Keratinocyte (primary cell): ENCODE measurements at regions not wholly inside any gene's neighbourhood (a gene's known extent, or its start where the extent isn't known, plus 50 kb on each side); places are given as distances from the start of the nearest gene placed in this dataset.

ENCODE experiments used
- DNase-seq: peaks from one replicate; pipeline ENCODE4 v3.0.0-alpha.2; 2011; ENCODE audit warnings: low read depth, missing footprints, low spot score
- FAIRE-seq: peaks from 2 replicates; lab custom pipeline; 2011; peaks lifted over from hg19 to GRCh38; lab: Jason Lieb, UNC
- H2AFZ ChIP-seq: 2 replicates; pipeline ENCODE4 v1.6.0; 2012; ENCODE audit warnings: low read length, control low read depth, inconsistent platforms; ENCODE audit not compliant: control insufficient read depth
- H3K27ac ChIP-seq: 2 replicates; pipeline ENCODE4 v1.5.1; 2011; ENCODE audit warnings: low read length; ENCODE audit not compliant: control insufficient read depth, insufficient read depth
- H3K27me3 ChIP-seq: 3 replicates; pipeline ENCODE4 v1.6.0; 2011; ENCODE audit warnings: low read length; ENCODE audit not compliant: control insufficient read depth, insufficient read depth; ENCODE audit errors: extremely low read depth
- H3K36me3 ChIP-seq, 2 experiments: 2 replicates in 1 of 2; 3 replicates in 1 of 2; pipeline ENCODE4 v1.5.1; 2011; ENCODE audit warnings: low read length in 2 of 2, mild to moderate bottlenecking in 1 of 2; ENCODE audit not compliant: control insufficient read depth in 2 of 2, insufficient read depth in 2 of 2; ENCODE audit errors: extremely low read depth in 1 of 2
- H3K4me1 ChIP-seq: 3 replicates; pipeline ENCODE4 v1.5.1; 2011; ENCODE audit warnings: low read length; ENCODE audit not compliant: control insufficient read depth, insufficient read depth; ENCODE audit errors: extremely low read depth
- H3K4me2 ChIP-seq: 3 replicates; pipeline ENCODE4 v1.6.0; 2011; ENCODE audit warnings: low read depth, low read length; ENCODE audit not compliant: control insufficient read depth, insufficient read depth; ENCODE audit errors: extremely low read depth
- H3K4me3 ChIP-seq, 3 experiments: fragments of 200-600 bp in 1 of 3; sonication (generic) in 1 of 3; 2 replicates in 2 of 3; 3 replicates in 1 of 3; pipeline ENCODE4 v1.5.1; 2011 to 2016; ENCODE audit warnings: low read length in 3 of 3, mild to moderate bottlenecking in 3 of 3, control low read depth in 2 of 3, inconsistent platforms in 1 of 3, low read depth in 1 of 3, mixed read lengths in 1 of 3, mixed run types in 1 of 3, moderate library complexity in 1 of 3; ENCODE audit not compliant: control insufficient read depth in 2 of 3, insufficient read depth in 2 of 3; ENCODE audit errors: extremely low read depth in 1 of 3
- H3K79me2 ChIP-seq: 2 replicates; pipeline ENCODE4 v1.6.0; 2012; ENCODE audit warnings: low read length; ENCODE audit not compliant: control insufficient read depth, insufficient read depth
- H3K9ac ChIP-seq: 3 replicates; pipeline ENCODE4 v1.6.0; 2011; ENCODE audit warnings: low read length; ENCODE audit not compliant: control insufficient read depth, insufficient read depth; ENCODE audit errors: extremely low read depth
- H3K9me1 ChIP-seq: 3 replicates; pipeline ENCODE4 v1.6.0; 2011; ENCODE audit warnings: low read length; ENCODE audit not compliant: control insufficient read depth, insufficient read depth; ENCODE audit errors: extremely low read depth
- H3K9me3 ChIP-seq: 2 replicates; pipeline ENCODE4 v1.5.1; 2012; ENCODE audit warnings: low read depth, low read length; ENCODE audit not compliant: control insufficient read depth
- H4K20me1 ChIP-seq: 3 replicates; pipeline ENCODE4 v1.6.0; 2011; ENCODE audit warnings: low read length; ENCODE audit not compliant: control insufficient read depth, insufficient read depth; ENCODE audit errors: extremely low read depth
- CTCF ChIP-seq, 3 experiments: IDR thresholded peaks in 1 of 3; conservative IDR thresholded peaks in 1 of 3; optimal IDR thresholded peaks in 1 of 3; 2 replicates in 2 of 3; 3 replicates in 1 of 3; pipeline versions ENCODE3 to v1.5.1; 2011; ENCODE audit warnings: low read length in 3 of 3, mild to moderate bottlenecking in 3 of 3, moderate library complexity in 2 of 3, control low read depth in 1 of 3, inconsistent platforms in 1 of 3; ENCODE audit not compliant: insufficient read depth in 2 of 3; ENCODE audit errors: extremely low read depth in 1 of 3
- EZH2 ChIP-seq: IDR thresholded peaks from one replicate; pipeline ENCODE4 v1.6.1; 2012; ENCODE audit warnings: inconsistent platforms, mild to moderate bottlenecking, low read length, moderate library complexity
- dilution Hi-C: fragments of 300-500 bp; cut with MboI; formaldehyde crosslinking; loops from one replicate; pipeline ENCODE4 v1.7.0; 2020; ENCODE audit warnings: low sequenced_read_pairs; ENCODE audit not compliant: extremely low pct_ligation_motif_present

GRCh38 chr13:103213152-103213551 is 146.9 kb upstream of the SLC10A2 start:
- Histone ChIP-seq H4K20me1 (no peaks in the 10 kb centered on the region), H3K27me3 (no peaks in the 10 kb centered on the region), H3K27ac (no peak overlapping the region), H2AFZ (no peak overlapping the region), H3K9ac (no peak overlapping the region), H3K4me3 (no peak overlapping the region), H3K36me3 (no peaks in the 10 kb centered on the region), H3K79me2 (no peaks in the 10 kb centered on the region), H3K9me3 (no peaks in the 10 kb centered on the region), H3K9me1 (no peaks in the 10 kb centered on the region), H3K4me1 (peaks cover 10% of the 10 kb centered on the region), H3K4me2 (no peak overlapping the region)
- DNase-seq (no peak), FAIRE-seq (no peak)
- TF ChIP-seq CTCF (optimal IDR thresholded peaks at IDR 0.05 in 1 of 3, IDR thresholded peaks at IDR 0.05 in 1 of 3, conservative IDR thresholded peaks at IDR 0.05 in 1 of 3; ENCODE audit: extremely low read depth in 1 of 3, insufficient read depth in 2 of 3, low read length in 3 of 3) (no peak), EZH2 (no peak)
- dilution Hi-C loops: no loop called here

- H3K79me2 ChIP-seq: no peaks in the 10 kb centered on the region
- no peaks in the 10 kb centered on the region for H4K20me1 ChIP-seq
- no peak overlapping the region for H3K9ac ChIP-seq
- no peaks in the 10 kb centered on the region for H3K9me3 ChIP-seq
- TF ChIP-seq EZH2 (no peak), CTCF (optimal IDR thresholded peaks at IDR 0.05 in 1 of 3, IDR thresholded peaks at IDR 0.05 in 1 of 3, conservative IDR thresholded peaks at IDR 0.05 in 1 of 3; ENCODE audit: extremely low read depth in 1 of 3, insufficient read depth in 2 of 3, low read length in 3 of 3) (no peak)
- FAIRE-seq (no peak), DNase-seq (no peak)
- no peak overlapping the region for H3K27ac ChIP-seq
- H3K27me3 ChIP-seq: no peaks in the 10 kb centered on the region
- no peaks in the 10 kb centered on the region for H3K9me1 ChIP-seq
- H3K4me3 ChIP-seq: no peak overlapping the region
- no peaks in the 10 kb centered on the region for H3K36me3 ChIP-seq
- no peak overlapping the region for H3K4me2 ChIP-seq
- peaks cover 8% of the 10 kb centered on the region for H3K4me1 ChIP-seq
- dilution Hi-C loops: no loop called here
- H2AFZ ChIP-seq: no peak overlapping the region
Observed at GRCh38 chr13:103210348-103210747, 144.1 kb upstream of the SLC10A2 start.
